Muscle layer of colon (tissue), 2 donors: ENCODE measurements at regions not wholly inside any gene's neighbourhood (a gene's known extent, or its start where the extent isn't known, plus 50 kb on each side); places are given as distances from the start of the nearest gene placed in this dataset.

Experiments
- H3K27ac ChIP-seq: one replicate; pipeline ENCODE4 v1.7.0; 2013; ENCODE audit warnings: low read depth, mild to moderate bottlenecking, low read length, moderate library complexity
- H3K27me3 ChIP-seq, 2 donors: one replicate each; pipeline ENCODE4 v1.7.0; 2013; ENCODE audit warnings: low read length in 2 of 2, mild to moderate bottlenecking in 2 of 2; ENCODE audit not compliant: insufficient read depth in 2 of 2, control insufficient read depth in 1 of 2
- H3K36me3 ChIP-seq: one replicate; pipeline ENCODE4 v1.7.0; 2013; ENCODE audit warnings: mild to moderate bottlenecking, low read length; ENCODE audit not compliant: insufficient read depth
- H3K4me1 ChIP-seq: one replicate; pipeline ENCODE4 v1.7.0; 2013; ENCODE audit warnings: mild to moderate bottlenecking, low read length; ENCODE audit not compliant: insufficient read depth
- H3K4me3 ChIP-seq, 2 donors: one replicate each; pipeline ENCODE4 v1.7.0; 2013; ENCODE audit warnings: low read length in 2 of 2, low read depth in 1 of 2, mild to moderate bottlenecking in 1 of 2, moderate library complexity in 1 of 2
- H3K9ac ChIP-seq: one replicate; pipeline ENCODE4 v1.7.0; 2013; ENCODE audit warnings: low read length
- H3K9me3 ChIP-seq: one replicate; pipeline ENCODE4 v1.7.0; 2013; ENCODE audit warnings: mild to moderate bottlenecking, low read length
- donor health status: abdominal sarcoma.
- donor health status: Adenocarcinoma of cecum.

GRCh38 chr4:130131536-130131935, 1035.6 kb downstream of the C4orf33 start:
- H3K9ac ChIP-seq, result no peak overlapping the region
- H3K4me3 ChIP-seq, result no peak overlapping the region
- no peaks in the 10 kb centered on the region for H3K9me3 ChIP-seq
- no peaks in the 10 kb centered on the region for H3K36me3 ChIP-seq
- no peaks in the 10 kb centered on the region for H3K27me3 ChIP-seq
- H3K27ac ChIP-seq, result no peak overlapping the region
- H3K4me1 ChIP-seq, result no peaks in the 10 kb centered on the region

- H3K9ac ChIP-seq, result no peak overlapping the region
- H3K36me3 ChIP-seq, result no peaks in the 10 kb centered on the region
- H3K27me3 ChIP-seq, result no peaks in the 10 kb centered on the region
- no peak overlapping the region for H3K4me3 ChIP-seq
- no peak overlapping the region for H3K27ac ChIP-seq
- H3K4me1 ChIP-seq, result no peaks in the 10 kb centered on the region
- no peaks in the 10 kb centered on the region for H3K9me3 ChIP-seq
These were observed 1045.7 kb downstream of the C4orf33 start for GRCh38 chr4:130141651-130142050.

DNA sequence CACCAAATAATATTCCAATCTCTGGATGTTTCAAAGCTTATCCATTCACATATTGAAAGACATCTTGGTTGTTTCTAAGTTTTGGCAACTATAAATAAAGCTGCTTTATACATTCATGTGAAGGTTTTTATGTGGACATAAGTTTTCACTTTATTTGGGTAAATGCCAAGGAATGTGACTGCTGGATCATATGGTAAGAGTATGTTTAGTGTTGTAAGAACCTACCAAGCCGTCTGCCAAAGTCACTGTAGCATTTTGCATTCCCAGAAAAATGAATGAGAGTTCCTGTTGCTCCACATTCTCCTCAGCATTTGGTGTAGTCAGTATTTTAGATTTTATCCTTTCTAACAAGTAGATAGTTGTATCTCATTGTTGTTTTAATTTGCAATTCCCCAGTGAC, 1047.7 kb downstream of the C4orf33 start:
- Histone ChIP-seq H3K4me1 (no peaks in the 10 kb centered on the region), H3K9ac (no peak overlapping the region), H3K27me3 (no peaks in the 10 kb centered on the region), H3K9me3 (no peaks in the 10 kb centered on the region), H3K27ac (no peak overlapping the region), H3K4me3 (no peak overlapping the region), H3K36me3 (no peaks in the 10 kb centered on the region)

- Histone ChIP-seq H3K4me1 (no peaks in the 10 kb centered on the region), H3K4me3 (no peak overlapping the region), H3K27ac (no peak overlapping the region), H3K9me3 (no peaks in the 10 kb centered on the region), H3K9ac (no peak overlapping the region), H3K36me3 (no peaks in the 10 kb centered on the region), H3K27me3 (no peaks in the 10 kb centered on the region)
These were observed 1050.8 kb downstream of the C4orf33 start for GRCh38 chr4:130146773-130147172.

- H3K9ac ChIP-seq, result no peak overlapping the region
- H3K4me3 ChIP-seq, result no peak overlapping the region
- H3K27ac ChIP-seq, result no peak overlapping the region
- H3K27me3 ChIP-seq, result no peaks in the 10 kb centered on the region
- H3K9me3 ChIP-seq, result no peaks in the 10 kb centered on the region
- H3K36me3 ChIP-seq, result no peaks in the 10 kb centered on the region
- H3K4me1 ChIP-seq, result no peaks in the 10 kb centered on the region
These were observed 1051.7 kb downstream of the C4orf33 start for GRCh38 chr4:130147641-130148040.

DNA sequence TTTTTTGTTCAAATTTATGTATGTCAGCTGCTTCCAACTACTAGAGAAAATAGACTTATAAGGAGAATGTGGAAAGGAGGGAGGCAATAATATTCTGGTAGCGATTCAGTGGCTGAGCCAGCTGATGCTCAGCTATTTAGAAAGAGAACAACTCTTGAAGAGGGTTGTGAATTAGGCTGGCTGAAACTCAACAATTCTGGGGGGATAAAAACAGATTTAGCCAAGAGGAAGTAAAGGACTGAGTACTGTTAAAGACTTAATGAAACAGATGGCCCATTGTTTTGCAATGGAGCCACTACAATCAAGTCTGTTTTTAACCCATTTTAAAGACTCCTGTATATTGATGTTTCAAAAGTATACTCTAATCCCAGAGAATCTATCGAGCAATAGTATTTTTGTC, 1058.9 kb downstream of the C4orf33 start:
- Histone ChIP-seq H3K4me1 (no peaks in the 10 kb centered on the region), H3K9ac (no peak overlapping the region), H3K4me3 (no peak overlapping the region)

GRCh38 chr4:130163701-130164100, 1067.7 kb downstream of the C4orf33 start:
- Histone ChIP-seq H3K27ac (no peak overlapping the region), H3K36me3 (no peaks in the 10 kb centered on the region), H3K4me3 (no peak overlapping the region), H3K9ac (no peak overlapping the region), H3K27me3 (no peaks in the 10 kb centered on the region), H3K4me1 (no peaks in the 10 kb centered on the region), H3K9me3 (no peaks in the 10 kb centered on the region)

More for the DNA sequence above, 1058.9 kb downstream of the C4orf33 start:
- H3K27me3 ChIP-seq, result no peaks in the 10 kb centered on the region
- H3K27ac ChIP-seq, result no peak overlapping the region
- H3K9me3 ChIP-seq, result no peaks in the 10 kb centered on the region
- no peaks in the 10 kb centered on the region for H3K36me3 ChIP-seq

GRCh38 chr4:130165381-130165780, 1069.4 kb downstream of the C4orf33 start:
- Histone ChIP-seq H3K36me3 (no peaks in the 10 kb centered on the region), H3K27me3 (no peaks in the 10 kb centered on the region), H3K4me1 (no peaks in the 10 kb centered on the region), H3K4me3 (no peak overlapping the region), H3K9ac (no peak overlapping the region), H3K27ac (no peak overlapping the region), H3K9me3 (no peaks in the 10 kb centered on the region)

- H3K4me1 ChIP-seq, result no peaks in the 10 kb centered on the region
- H3K27ac ChIP-seq, result no peak overlapping the region
- H3K9me3 ChIP-seq, result no peaks in the 10 kb centered on the region
- H3K9ac ChIP-seq, result no peak overlapping the region
- no peaks in the 10 kb centered on the region for H3K36me3 ChIP-seq
- no peak overlapping the region for H3K4me3 ChIP-seq
- H3K27me3 ChIP-seq, result no peaks in the 10 kb centered on the region
These were observed 1076.2 kb downstream of the C4orf33 start for GRCh38 chr4:130172156-130172555.

GRCh38 chr4:130178106-130178505, 1082.2 kb downstream of the C4orf33 start:
- H3K27me3 ChIP-seq, result no peaks in the 10 kb centered on the region
- no peaks in the 10 kb centered on the region for H3K9me3 ChIP-seq
- H3K27ac ChIP-seq, result no peak overlapping the region
- no peaks in the 10 kb centered on the region for H3K4me1 ChIP-seq
- H3K9ac ChIP-seq, result no peak overlapping the region
- no peaks in the 10 kb centered on the region for H3K36me3 ChIP-seq
- H3K4me3 ChIP-seq, result no peak overlapping the region

- H3K27ac ChIP-seq, result no peak overlapping the region
- no peaks in the 10 kb centered on the region for H3K36me3 ChIP-seq
- H3K4me1 ChIP-seq, result no peaks in the 10 kb centered on the region
- no peaks in the 10 kb centered on the region for H3K9me3 ChIP-seq
- H3K4me3 ChIP-seq, result no peak overlapping the region
- no peaks in the 10 kb centered on the region for H3K27me3 ChIP-seq
- H3K9ac ChIP-seq, result no peak overlapping the region
These were observed 1087.1 kb downstream of the C4orf33 start for GRCh38 chr4:130183096-130183495.

DNA sequence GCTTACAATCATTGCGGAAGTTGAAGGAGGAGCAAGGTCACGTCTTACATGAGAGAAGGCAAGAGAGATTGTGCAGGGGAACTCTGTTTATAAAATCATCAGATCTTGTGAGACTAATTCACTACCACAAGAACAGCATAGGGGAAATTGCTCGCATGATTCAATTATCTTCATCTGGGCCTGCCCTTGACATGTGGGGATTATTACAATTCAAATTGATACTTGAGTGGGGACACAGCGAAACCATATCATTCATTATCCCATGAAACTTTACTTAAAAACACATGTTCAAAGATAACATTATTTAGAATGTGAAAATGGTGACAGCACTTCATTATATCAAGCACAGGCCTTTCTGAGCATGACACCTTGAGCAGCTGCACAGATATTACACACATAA, 1087.8 kb downstream of the C4orf33 start:
- Histone ChIP-seq H3K9ac (no peak overlapping the region), H3K36me3 (no peaks in the 10 kb centered on the region), H3K4me3 (no peak overlapping the region)

More for the DNA sequence above, 1087.8 kb downstream of the C4orf33 start:
- no peaks in the 10 kb centered on the region for H3K27me3 ChIP-seq
- H3K4me1 ChIP-seq, result no peaks in the 10 kb centered on the region
- H3K9me3 ChIP-seq, result no peaks in the 10 kb centered on the region
- H3K27ac ChIP-seq, result no peak overlapping the region
